Renal cortex interstitium (tissue), 11 donors: ENCODE measurements at regions not wholly inside any gene's neighbourhood (a gene's known extent, or its start where the extent isn't known, plus 50 kb on each side); places are given as distances from the start of the nearest gene placed in this dataset.

ENCODE experiments used
- DNase-seq, 11 donors: peaks; one replicate each; pipeline ENCODE4 v3.0.0-alpha.2; 2013; ENCODE audit warnings: low read depth in 9 of 11, low spot score in 4 of 11; ENCODE audit errors: extremely low read depth in 1 of 11

GRCh38 chr2:66830881-66831280 is 396.0 kb downstream of the MEIS1 start:
- peak in 2 of 11 donors; percentile 34 to 40 for DNase-seq

GRCh38 chr2:66832646-66833435 is 397.9 kb downstream of the MEIS1 start:
- no peak for DNase-seq

DNA sequence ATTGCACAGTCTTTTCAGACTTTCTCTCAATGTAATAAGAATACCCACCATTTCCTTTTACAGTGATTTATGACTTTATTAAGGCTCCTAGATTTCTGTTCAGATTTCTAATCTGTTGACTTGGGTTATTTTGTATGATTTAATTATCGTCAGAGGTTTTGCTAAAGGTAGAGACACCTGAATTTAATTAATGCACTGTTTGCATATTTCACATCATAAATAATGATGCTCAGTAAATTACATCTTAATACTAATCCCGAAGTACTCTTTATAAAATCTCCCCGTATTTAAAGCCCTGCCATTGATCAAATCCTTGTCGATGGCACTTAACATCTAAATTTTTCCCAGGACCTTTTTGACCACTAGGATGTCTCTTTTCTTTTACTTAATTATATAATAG is 399.9 kb downstream of the MEIS1 start:
- DNase-seq = no peak

- no peak for DNase-seq
These were observed 401.9 kb downstream of the MEIS1 start for GRCh38 chr2:66836851-66837250.

DNA sequence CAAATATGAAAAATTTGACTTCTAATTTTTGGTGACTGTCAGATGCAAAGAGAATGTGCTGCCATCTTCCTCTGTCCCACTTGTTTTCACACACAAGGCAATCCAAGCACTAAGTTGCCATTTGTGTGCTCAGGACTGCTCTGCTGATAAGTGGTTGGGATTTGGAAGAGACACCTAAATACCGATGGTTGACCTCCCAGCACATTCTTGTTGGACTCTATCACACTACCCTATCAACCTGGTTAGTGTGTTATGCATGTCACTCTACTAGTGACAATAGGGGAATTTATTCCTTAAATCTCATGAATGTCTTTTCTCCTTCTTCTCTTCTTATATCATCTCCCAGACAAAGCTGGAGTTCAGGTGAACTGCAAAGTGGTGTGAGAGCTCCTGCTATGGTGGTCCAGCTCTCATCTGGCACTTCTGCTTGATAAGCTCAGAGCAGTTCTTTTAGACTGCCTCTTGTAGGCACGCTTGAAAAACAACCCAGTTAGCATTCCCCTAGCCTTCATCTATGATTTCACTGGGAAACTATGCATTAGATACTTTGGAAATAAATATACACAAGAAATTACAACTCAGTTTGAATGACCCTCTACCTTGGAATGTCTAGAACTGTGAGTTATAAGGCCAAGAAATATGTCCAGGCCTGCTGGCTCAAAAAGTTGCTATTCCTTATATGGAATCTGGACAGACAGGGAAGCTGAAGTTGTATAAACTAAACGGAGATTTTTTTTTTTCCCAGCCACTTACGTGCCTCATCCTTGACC is 404.8 kb downstream of the MEIS1 start:
- DNase-seq = peak in 1 of 11 donors; percentile 39

DNA sequence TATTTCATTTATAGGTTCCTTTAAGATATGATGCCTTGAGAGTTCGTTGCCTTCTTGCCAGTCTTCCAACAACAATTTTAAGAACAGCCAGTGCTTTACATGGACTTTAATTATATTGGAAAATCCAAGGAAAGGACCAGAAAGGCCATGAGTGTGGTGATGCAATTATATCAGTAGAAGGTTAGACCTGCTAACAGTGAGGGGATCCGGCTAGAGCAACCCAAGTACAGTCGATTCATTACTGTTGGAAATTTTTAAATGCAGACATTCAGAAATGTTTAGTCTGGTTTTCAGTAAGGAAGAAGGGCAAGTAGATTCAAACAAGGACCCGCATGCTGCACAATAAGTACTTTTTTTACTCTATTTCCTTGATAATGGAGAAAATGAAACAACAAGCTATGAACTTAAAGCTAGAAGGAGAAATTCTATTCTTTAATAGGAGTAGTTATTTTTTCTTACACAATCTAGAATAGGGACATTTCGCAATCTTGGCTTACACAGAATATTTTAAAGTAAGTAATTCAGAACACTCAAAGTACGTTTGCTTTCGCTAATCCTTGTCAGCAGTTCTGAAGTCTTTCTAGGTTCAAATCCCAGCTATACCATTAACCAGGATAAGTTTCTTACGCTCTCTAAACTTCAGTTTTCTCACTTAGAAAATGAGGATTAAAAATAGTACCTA is 405.5 kb downstream of the MEIS1 start:
- DNase-seq = no peak

DNA sequence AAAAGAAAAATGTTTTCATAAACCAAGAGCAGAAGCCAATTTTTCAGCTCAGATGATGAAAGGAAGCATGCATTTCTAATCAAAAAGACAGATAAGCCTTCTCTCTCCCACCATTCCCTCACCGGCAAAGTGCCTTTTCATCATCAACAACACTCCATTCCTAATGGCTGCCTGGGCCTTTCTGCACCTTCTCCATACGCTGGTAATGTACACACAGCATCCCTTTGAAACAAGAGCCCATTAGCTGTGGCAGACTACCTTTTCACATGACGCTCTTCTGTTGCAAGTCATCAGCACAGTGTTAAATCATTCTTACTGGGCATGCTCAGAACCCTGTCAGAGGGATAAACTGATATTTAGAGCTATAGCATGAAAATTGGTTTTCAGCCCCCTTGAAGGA is 408.9 kb downstream of the MEIS1 start:
- DNase-seq = no peak

DNA sequence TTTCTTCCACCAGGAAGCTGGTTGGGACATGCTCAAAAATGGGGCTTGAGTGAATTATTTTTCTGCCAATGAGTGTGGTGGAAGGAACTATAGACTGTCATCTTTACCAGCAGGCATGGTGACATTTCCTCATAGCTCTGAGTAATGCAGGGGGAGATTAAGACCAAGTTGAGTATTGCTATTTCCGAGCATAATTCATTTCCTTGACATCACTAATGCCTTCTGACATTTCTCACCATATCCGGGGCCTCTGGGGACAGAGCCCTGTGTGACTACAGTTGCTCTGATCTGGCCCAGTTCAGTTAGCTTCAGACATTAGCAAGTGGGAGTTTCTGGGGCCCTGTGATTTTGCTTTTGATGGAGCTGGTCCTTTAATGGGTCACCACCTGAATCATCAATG is 410.4 kb downstream of the MEIS1 start:
- DNase-seq = no peak

DNA sequence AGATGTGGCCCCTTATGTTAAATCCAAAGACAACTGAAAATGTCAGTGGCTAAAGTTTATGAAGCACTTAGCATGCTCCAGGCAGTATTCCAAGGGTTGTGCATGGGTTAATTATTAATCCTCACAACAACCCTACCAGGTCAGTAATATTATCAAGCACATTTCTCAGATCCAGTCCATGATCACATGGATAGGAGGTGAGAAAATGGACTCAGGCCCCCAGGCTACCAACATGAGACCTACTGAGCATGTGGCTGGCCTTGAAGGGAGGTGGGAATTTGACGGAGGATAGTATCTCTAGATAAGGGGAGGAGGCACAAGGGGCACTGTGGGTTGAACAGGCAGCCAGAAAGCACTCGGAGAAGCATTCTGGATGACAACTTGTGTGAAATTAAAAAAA is 412.0 kb downstream of the MEIS1 start:
- no peak for DNase-seq

- DNase-seq = no peak
These were observed 414.3 kb downstream of the MEIS1 start for GRCh38 chr2:66849153-66849755.

DNA sequence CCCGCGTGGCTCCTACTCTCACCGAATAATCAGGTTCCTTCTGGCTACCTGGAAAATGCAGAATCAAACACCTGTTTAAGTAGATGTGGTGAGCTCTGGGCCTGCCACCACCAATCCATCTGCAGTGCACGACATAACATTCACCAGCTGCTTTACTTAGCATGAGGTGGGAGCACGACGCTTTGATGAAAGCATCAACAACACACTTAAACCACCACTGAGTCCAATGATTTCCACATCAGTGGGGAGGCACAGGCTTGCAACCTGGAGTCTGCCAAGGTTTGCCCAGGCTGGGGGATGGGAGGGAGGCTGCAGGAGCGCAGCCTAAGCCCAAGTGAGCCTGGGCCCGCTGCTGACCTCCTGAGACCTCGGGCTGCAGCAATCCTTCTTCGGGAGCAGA is 415.5 kb downstream of the MEIS1 start:
- no peak for DNase-seq

DNA sequence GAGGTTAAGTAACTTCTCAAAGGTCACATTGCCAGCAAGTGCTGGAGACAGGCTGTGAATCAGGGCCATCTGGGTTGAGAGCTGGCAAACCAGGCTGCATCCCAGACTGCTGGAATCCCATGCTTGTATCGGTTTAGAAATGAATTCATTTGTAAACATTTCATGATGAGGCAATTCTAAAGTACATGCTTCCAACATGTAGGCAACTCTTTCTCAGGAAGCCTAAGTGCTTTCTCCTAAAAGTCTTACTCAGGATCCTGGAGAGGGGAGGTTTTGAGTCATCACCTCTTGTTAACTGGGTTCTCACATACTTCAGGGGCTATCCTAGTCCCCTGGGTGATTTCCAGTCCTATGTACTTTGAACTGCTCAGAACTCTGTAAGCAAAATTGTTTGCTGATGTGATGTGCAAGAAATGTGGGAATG is 416.5 kb downstream of the MEIS1 start:
- no peak for DNase-seq

DNA sequence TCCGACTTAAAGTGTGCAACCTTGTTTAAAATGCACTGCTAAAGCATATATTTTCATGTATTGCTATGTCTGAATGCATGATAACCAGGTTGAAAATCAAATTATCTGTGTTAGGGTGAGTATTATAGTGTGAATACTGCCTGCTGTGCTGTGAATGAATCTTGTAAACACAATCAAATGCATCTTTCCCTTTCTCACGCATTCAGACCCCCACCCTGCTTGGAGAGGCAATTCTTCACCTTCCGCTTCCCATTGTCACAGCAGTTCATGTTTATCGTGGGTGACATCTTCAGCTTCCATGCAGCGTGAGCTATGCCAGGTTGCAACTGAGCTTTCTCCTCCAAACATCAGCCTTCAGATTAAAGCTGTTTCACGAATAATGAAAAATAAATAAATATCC is 418.0 kb downstream of the MEIS1 start:
- DNase-seq = no peak

- DNase-seq = no peak
These were observed 418.7 kb downstream of the MEIS1 start for GRCh38 chr2:66853585-66853984.

DNA sequence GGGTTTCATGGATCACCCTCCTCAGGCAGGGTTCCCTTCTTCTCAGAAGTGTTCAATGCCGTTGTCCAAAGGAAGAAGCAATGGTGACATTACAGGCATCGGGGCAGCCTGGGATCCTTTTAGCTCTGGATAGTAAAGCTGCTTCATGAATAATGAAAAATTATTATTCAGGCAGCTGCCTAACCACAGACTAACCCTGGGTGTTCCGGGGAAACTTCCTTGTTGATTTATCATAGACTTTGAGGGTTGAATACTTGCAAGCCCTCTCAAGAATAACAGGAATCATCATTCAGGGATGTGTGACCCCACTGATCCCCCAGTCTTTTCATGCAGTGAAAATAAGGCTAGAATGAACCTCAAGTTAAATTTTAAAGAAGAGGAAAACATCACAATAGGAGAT is 419.4 kb downstream of the MEIS1 start:
- no peak for DNase-seq

DNA sequence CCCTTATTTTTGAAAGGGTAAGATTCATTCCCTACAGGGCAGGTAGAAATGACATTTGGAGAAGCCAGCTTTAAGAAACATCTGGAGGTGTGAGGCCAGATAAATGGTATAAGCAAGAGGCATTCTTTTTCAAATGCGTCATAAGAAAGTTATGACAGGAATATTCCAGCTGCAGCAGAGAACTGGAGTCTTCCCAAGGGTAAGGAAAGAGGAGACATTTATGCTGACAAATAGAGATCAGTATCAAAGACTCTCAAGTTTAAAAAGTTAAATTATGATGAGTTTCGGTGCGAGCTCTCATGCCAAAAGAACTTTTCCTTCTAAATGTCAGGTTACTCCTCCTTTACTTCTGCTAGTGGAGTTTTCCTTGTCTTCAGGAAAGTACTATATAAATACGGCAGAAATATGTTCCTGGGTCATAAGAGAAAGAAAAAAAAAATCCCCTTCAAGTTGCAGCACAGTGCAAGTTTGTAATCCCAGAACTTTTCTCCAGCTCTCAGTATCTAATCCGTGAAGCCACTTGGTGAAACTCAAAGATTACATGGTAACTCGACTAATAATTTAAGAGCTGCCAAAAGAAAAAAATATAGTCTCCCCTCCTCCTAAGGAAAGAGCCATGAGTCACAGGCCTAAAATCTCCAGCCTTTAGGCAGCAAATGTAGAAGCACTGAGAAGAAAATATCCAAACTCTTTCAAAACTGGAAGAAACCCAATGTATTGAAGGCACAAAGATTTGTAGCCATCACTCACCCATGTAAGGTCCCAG is 428.1 kb downstream of the MEIS1 start:
- no peak for DNase-seq

DNA sequence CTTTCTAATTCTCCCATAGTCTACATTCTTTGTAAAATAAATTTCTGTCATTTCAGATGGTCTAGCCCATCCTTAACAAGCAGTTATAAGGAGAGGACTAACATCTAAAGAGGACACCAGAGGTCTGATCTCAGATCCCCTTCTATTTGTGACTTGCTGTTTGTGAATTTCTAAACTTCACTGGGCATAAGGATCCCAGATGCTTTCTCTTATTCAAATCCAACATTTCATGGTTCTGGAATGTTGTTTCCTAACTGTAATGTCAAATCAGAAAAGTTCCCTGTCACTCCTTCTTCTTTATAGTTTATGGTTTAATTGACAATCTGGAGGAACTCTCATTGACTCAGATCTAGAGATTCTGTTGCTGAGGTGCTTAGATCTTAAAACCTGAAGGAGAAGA is 430.2 kb downstream of the MEIS1 start:
- no peak for DNase-seq

- no peak for DNase-seq
These were observed 431.6 kb downstream of the MEIS1 start for GRCh38 chr2:66866331-66867062.
